ENCODE measurements at regions not wholly inside any gene's neighbourhood (a gene's known extent, or its start where the extent isn't known, plus 50 kb on each side); places are given as distances from the start of the nearest gene placed in this dataset.
A peak's percentile ranks its signal among the peaks of the same experiment; 100 is the strongest.

DNA sequence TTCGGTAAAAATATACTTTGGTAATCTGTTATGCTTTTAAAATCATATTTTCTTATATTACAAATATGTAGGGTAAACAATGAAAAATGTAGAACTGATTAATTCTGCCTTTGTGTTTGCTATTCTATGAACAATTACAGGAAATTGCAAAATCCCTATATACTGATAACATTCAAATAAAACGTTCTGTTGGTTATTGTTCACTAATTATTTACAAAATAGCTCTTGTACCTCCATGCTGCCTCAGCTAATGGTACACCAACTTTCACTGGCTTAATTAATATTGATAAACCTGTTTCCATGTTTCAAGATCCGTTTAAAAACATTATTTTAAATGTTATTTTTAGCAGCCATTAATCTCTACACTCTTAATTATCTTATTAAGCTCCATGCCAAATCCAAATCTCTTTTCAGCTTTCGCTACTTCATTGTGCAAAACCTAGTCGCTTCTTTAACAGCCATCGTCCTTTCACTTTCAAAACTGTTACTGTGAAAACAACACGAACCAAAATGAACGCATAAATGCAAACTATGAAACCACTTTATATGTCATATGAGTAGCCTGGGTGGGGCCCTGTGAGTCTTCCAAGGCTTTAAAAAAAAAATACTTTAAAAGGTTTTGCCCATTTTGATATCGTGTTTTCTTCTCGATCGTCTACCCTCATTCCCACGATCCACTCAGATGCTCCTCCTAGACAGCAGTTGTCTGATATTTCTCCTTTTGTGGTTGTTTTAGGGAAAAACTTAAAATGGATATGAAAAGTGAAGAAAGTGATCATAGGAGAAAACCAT, 807.1 kb downstream of the USP25 start:
- peak; percentile 55 for DNase-seq (ENCODE audit: low spot score)

DNA sequence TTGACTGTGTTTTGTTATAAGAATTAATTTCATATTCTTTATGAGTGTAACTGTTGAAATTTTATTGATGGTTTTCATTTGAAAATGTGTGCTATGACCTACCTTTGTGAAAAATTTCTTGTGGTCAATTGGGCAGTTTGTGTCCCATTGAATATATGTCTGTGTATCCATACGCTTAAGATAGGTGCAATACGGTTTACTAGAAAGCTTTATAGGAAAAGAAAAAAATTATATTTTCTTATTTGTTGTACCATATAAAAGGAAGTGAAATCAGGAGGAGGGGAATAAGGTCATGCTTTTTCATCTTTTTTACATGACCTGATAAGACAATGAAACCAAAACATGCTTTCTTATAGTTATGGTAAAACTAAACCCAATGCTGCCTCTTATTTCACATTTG, 807.7 kb downstream of the USP25 start:
- peak; percentile 33 for DNase-seq (ENCODE audit: low spot score)

DNA sequence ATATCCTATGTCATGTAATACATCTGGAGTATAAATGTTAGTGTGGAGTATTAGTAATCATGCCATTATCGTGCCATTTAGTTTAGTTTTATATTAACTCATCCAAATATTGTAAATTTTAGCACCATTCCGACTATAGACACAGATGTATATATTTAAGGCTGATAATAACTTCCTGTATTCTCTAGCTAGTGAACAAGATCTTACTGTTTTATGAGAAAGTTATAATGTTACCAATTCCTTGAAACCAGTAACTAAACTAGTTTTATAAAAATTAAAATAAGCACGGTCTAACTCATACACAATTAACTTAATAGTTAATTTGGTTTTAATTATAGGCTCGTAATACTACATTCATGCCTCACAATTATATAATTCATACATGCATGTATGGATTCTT, 808.6 kb downstream of the USP25 start:
- DNase-seq (ENCODE audit: low spot score) = no peak

DNA sequence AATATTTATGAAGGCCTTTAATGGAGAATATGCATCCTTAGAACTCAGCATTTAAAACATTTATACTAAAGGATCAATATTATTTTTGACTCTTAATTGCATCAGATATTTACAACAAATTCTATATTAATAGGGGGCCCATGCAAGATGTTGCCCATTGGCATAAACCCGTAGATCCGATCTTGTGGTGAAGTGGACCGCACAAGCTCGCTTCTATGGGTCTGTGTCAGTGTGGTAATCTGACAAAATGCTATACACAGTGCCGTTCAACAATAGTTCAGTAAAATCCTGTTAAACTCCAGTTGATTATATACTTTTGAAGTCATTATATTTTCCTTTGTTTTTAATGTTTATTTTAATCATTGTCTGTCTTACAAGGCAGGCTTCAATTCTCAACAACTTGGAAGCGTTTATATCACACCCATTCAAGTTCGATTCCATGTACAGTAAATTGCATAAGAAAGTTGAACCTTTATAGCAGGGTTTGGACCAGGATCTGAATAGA, 809.2 kb downstream of the USP25 start:
- DNase-seq (ENCODE audit: low spot score) = no peak

DNA sequence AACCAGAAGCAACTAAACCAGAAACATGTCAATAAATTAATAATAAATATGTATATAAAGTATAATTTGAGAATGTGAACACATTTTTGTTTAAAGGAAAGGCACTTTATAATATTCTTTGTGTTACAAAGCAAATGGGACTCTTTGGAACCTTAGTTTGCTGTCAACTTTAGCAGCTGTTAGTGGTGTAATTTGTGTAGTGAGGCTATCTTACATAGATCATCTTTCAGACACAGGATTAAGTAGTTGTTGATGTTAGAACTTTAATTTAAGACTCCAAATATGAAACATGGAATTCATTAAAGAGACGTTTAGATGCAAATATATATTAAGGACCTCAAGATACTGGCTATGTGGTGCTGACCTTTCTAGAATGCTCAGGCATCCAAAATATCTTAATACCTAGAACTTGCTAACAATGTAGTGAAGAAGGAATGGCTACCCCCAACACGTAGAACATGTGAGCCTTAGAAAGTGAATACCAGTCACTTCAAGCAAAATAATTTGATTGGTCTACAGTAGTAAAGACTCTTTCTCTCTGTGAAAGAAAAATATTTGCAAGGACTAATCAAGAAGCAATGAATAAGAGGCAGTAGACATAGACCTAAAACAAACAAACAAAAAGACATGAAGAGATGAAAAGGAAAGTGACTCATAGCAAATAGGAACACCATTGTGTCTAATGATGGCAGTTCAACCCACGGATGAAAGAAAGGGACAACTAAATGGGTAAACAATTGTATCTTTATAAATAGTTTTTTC, 811.4 kb downstream of the USP25 start:
- peak; percentile 41 for DNase-seq (ENCODE audit: low spot score)

DNA sequence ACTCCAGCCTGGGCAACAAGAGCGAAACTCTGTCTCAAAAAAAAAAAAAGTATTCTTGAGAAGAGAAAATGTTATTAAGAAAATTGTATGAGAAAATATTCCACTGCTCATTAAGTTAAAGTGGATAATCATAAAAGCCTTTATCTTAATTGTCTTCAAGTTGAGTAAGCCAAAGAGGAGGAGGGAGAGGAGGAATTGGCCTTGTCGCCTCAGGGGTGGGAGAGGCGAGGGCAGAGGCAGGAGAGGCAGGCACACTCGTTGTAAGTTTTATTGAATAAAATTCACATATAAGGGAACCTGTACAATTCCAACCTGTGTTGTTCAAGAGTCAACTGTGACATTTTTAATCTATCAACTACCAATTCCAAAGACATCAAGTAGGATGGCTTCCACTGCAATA, 820.3 kb downstream of the USP25 start:
- DNase-seq (ENCODE audit: low spot score) = no peak

DNA sequence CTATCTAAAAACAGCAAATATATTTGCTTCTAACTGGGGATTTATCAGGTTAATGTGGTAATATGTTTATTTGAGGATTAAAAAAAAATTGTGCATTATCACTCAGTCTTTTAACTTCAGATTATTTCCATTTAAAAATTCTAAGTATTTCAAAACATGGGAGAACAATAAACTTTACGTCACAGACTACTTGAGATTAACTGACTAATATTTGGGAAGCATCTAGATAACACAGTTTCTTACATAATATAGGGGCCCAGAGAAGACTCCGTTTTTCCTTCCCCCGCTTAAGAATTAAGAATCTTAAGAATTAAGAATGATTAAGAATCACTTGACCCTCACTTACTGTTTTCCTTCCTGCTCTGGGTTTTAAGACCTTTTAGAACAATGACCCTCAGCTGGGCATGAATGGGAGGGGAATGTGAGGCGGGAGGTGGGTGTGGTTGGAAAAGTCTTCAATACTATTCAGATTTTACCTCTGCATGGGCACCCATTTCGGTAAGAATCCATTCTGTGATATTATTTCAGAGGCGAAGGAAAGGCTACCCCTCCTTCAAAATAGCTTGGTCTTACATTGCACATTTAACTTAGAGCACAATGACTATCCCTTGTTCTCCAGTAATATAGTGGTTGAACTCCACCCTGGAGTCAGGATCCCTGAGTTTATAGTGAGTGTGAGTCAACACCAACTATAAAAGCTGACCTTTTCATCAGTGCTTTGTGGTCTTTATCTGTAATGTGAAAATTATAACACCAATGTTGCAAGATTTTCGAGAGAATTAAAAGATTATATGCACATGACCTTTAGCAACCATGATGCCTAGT, 821.3 kb downstream of the USP25 start:
- DNase-seq (ENCODE audit: low spot score) = peak; percentile 12

DNA sequence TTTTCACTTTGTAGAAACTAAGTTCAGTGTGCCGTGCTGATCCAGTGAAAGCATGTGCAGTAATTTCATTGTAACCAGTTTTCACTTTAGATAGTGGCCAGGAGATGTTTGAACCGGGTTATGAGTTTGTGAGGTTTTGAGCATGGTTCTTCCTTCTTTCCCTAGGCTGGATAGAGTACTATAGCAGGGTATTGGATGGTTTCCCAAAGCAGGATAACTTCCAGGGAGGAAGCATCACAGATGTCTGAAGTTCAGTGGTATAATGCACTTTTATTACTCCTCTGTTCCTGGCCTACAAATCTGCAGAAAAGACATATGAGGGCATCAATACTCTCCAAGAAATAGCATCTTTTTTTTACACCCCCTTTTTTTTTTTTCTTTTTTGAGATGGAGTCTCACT, 823.1 kb downstream of the USP25 start:
- DNase-seq (ENCODE audit: low spot score) = no peak

DNA sequence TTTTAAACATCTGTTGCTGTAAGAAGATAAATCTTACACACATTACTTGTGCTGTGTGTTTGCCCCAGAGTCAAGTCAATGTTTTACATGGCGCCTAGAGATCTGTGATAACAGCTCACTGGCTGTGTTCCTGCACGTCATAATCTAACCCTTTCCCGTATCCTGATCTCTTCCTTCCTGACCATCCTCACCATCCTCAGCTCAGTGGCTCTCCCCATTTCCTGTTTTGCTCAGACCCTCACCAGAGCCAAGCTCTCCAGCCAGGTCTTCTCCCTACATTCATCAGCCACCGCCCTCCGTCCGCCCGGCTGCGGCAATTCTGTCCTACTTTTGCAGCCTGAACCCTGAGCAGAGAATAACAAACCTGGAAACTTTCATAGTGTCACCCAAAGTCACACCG, 824.7 kb downstream of the USP25 start:
- DNase-seq (ENCODE audit: low spot score) = no peak

DNA sequence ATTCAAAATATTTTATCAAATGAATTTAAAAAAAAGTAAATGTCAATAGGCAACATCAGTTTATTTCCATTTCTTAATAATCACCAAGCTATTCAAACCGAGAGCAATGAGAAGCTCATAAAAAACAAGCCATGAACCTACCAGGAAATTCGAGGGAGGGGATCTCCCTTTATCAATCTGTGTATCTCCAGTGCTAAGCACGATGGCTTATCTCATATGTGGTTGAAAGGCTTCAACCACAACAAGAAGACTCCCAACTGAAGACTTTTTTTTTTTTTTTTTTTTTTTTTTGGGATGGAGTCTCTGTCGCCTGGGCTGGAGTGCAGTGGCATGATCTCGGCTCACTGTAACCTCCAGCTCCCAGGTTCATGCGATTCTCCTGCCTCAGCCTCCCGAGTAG, 833.3 kb downstream of the USP25 start:
- DNase-seq (ENCODE audit: low spot score) = peak; percentile 34

DNA sequence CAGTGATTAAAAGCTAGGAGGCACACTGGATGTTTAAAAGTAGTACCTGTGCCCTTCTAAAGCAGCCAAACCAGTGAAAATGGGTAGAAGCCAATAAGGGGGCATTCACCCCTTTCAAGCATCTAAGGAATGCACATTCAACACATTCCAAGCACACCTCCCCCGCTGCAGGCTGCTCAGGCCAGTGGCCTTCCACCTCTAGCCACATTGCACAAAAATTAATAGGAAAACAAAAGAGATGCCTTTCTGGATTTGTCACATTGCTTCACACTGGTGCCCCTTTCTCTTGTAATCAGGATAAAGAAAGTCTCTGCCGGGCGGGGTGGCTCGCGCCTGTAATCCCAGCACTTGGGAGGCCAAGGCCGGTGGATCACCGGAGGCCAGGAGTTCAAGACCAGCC, 834.0 kb downstream of the USP25 start:
- peak; percentile 94 for DNase-seq (ENCODE audit: low spot score)

DNA sequence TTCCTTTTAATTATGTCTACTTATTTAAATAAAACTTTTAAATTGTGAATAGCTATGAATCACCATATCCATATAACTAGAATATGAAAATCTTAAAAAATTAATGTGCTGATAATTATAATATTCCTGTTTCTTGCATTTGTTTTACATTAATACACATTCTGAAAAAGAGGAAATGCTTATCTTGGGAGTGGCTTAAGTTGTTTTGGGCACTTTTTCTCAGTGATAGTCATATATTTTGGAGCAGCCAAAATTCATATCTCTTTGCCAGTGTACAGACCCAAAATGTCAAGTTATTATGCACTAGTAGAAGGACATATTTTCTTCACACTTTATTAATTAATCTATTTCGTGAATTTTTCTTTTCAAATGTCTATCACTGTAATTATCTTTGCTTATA, 838.5 kb downstream of the USP25 start:
- no peak for DNase-seq (ENCODE audit: low spot score)

DNA sequence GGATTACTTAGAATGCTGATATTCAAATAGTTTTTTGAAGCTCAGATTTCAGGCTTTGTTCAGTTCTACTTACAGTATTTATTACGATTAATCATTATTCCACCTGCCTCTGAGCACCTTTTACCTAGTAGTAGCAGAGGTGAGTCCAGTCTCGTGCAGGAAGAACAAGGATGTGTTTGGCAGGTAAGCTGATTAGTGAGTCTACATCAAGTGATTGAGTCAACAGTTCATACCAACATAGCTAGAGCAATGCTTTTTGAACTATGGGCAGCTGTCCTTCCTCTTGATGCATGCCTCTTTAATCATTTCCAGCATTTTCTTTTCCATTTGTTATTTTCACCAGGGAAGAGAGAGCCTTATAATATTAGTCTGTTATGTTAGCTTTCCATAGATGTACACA, 838.9 kb downstream of the USP25 start:
- no peak for DNase-seq (ENCODE audit: low spot score)

DNA sequence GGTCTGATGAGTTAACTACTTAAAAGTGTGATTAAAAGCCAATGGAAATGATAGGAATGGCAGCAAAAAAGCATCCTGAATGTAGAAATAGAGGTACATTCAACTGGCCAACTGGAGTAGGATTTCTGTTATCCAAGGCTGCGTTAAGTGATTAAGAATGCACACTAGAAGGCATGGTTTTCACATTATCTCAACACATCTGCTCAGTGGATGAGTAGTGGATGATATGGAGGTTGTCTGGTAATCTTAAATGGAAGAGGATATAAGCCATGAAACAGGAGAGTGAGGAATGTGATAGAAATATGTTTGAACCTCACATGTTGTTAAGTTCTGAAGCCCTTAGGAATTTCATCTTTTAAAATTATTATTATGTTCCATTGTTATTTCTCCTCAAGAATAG, 839.9 kb downstream of the USP25 start:
- peak; percentile 41 for DNase-seq (ENCODE audit: low spot score)

DNA sequence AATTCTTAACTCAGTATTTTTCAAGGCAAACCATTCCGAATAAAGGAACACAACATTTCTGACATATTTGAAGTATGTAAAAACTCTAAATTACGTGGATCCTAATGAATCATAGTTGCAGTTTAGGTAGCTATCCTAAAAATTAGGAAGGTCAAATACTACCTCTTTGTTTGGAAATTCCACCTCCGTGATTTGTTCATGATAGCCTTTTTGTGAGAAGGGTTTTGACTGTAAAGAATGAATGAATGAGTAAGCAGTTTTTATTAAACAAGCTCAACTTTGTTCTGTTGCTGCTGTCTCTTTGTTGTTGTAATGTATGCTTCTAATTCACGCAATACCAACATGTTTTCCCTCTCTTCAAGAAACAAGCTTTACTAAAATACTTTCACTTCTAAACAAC, 840.4 kb downstream of the USP25 start:
- DNase-seq (ENCODE audit: low spot score) = peak; percentile 40

DNA sequence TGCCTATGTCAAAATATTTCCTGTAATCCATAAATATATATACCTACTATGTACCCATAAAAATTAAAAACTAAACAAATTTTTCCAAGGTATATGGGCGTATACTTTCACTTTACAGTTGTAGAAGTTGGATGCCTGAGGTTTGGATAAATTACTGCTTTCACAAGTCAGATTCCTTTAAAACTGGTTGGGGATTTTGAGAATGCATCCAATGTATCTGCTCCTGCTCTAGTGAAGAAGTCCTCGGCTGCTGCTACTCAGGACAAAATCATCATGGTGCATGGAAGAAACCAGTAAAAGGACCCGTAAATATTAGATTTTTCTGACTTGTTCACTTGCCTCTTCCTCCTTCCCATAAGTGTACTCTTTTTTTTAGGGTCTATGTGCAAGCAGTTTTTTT, 841.1 kb downstream of the USP25 start:
- DNase-seq (ENCODE audit: low spot score) = peak; percentile 56

DNA sequence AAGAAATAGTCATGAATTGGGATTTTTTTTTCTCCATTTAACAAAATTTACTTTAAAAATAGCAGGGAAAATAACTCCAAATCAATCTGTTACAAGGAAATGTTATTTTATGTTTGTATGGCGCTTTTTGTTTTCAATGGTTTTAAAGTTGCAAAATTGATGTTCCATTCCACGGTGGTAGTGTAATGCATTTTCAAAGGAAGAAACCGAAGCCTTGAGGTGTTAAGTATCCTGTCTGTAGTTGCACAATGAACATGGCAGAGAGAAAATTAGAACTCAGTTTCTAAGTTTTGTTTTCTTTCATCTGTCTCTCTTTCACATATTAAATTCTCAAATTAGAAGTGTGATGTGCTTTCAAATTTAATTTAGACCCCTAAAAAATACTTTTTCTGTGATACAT, 841.8 kb downstream of the USP25 start:
- DNase-seq (ENCODE audit: low spot score) = peak; percentile 34

DNA sequence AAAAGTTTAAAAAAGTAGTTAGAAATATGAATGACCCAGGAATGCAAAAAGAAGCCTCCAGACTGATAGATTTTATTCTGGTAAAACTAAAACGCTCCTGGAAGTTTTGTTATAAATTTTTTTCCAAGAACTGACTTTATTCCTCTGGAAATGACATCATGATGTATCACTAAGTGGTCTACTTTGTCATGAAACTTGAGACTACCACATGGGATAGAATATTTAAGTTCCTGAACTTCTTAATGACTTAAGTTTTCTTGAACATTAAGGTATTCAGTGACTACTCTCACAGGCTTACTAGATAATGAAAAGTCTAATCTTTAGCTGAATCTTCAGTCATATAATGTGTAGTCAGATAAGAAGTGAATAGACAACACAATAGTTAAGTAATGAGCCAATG, 842.2 kb downstream of the USP25 start:
- peak; percentile 63 for DNase-seq (ENCODE audit: low spot score)

DNA sequence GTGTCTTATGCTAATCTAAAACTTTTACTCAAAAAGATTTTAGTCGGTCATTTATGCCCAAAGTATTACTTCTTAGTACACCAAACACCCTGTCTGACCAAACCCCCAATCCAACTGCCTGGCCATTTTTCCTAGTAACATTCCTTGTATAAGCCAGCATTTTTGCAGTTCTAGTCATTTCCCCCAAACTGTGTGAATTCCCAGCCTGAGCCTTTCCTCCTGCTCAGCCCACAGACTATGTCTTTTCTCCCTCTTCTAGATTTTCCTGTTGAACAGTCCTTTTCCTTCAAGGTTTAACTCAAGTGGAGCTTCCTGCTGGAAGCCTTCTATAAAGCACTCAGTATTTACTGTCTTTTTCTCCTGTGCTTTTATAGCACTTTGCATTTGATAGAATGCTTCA, 843.8 kb downstream of the USP25 start:
- peak; percentile 64 for DNase-seq (ENCODE audit: low spot score)

DNA sequence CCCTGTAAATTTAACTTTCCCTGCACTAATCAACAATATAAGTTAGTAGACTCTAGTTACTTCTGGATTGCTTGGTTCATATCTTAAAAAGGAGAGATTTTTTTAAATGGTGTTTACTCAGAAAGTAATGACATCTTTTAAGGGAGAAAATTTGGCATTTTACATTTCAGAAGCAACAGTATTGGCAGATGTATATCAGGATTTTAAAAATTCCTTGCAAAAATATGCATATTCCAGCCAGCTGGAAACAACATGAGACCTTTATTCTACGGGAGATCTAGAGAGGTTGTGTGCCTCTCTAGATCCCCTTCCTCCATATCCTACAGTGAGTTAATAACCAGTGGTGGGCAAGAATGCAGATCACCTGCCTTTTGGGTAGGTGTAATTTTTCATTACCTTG, 848.2 kb downstream of the USP25 start:
- DNase-seq (ENCODE audit: low spot score) = no peak

DNA sequence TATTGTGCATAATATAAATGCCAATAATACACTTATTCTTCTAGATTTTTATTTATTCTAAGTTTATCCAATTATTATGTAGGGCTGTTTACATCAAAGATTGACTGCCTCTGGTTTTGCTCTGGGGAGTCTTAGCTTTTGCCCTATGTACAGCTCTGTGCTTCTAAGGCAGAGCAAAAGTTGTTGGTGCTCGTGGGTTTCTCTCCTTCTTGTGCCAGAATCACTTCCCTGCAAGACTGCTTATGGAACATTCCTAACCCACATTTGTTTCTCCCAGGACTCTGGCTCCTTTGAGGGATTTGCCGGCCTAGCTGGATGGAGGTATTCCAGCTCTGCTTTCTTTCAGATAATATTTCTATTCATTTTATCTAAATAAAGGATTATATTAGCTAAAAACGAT, 849.1 kb downstream of the USP25 start:
- no peak for DNase-seq (ENCODE audit: low spot score)

DNA sequence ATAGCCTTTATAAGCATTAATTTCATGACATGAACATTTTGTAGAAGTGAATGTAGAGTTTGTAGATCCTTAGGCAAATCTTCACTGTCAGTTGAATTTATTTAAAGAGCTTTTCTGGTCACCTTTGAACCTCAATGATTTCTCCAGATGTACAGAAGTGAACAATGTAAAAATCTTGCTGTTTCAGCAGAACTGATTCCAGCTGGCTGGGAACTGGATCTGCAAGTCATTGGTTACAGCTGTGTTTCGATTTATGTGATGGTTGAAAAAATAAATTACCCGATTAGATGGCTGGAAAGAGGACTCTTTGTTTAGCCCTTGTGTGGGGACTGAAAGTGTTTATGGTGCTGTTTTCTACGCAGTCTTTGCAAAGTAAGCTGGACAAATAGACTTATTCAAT, 849.8 kb downstream of the USP25 start:
- DNase-seq (ENCODE audit: low spot score) = no peak
